GM12892 (cell line): ENCODE measurements at regions not wholly inside any gene's neighbourhood (a gene's known extent, or its start where the extent isn't known, plus 50 kb on each side); places are given as distances from the start of the nearest gene placed in this dataset.

Source experiments
- POLR2A ChIP-seq: IDR thresholded peaks from 2 replicates; pipeline ENCODE4 v1.6.1; 2011; ENCODE audit warnings: low read depth, low read length, control low read depth
- POLR2AphosphoS5 ChIP-seq: IDR thresholded peaks from 2 replicates; pipeline ENCODE4 v1.6.1; 2011; ENCODE audit warnings: low read depth, low read length, control low read depth

- no peak for TF ChIP-seq POLR2AphosphoS5
- no peak for TF ChIP-seq POLR2A
Observed at GRCh38 chr1:232212253-232212652, 417.7 kb downstream of the SIPA1L2 start.
